NB4 (cell line): ENCODE measurements at regions not wholly inside any gene's neighbourhood (a gene's known extent, or its start where the extent isn't known, plus 50 kb on each side); places are given as distances from the start of the nearest gene placed in this dataset.

Experiments
- DNase-seq: peaks from one replicate; pipeline ENCODE4 v3.0.0; 2010; ENCODE audit warnings: low read depth
- H3K4me3 ChIP-seq: one replicate; pipeline ENCODE4 v1.5.1; 2011; ENCODE audit warnings: mild to moderate bottlenecking, low read depth, low read length, moderate library complexity
- MYC ChIP-seq: IDR thresholded peaks from 2 replicates; pipeline ENCODE4 v1.6.1; 2011; ENCODE audit warnings: low read depth, low read length
- POLR2A ChIP-seq: IDR thresholded peaks from 2 replicates; pipeline ENCODE4 v1.6.1; 2011; ENCODE audit warnings: mild to moderate bottlenecking; ENCODE audit not compliant: insufficient read length; ENCODE audit errors: extremely low read depth
- TF ChIP-seq, protein P1 (sequence below): IDR thresholded peaks from 2 replicates; pipeline ENCODE4 v1.6.1; 2011; ENCODE audit warnings: low read depth, low read length
- TF ChIP-seq, protein P2 (sequence below): IDR thresholded peaks from one replicate; pipeline ENCODE4 v1.5.1; 2012; ENCODE audit warnings: low read depth, low read length

DNA sequence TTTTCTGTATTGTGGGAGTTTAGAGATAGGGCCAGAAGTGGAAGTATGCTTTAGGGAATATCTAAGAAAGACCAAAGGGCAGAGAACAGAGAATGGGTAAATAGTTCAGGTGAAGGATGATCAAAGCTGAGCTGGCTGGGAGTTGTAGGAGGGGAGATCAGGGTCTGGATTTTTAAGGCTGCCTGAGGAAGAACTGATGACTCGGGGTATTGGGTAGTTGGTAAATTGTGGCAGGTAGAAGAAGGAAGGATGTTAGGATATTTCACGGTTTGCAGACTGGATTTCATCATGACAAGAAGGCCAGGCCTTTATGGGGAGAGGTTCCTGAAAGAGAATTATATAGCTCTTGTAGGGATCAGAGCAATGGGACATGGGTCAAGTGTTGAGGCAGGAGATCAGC, 492.9 kb downstream of the UTRN start:
- TF ChIP-seq MYC (no peak), POLR2A (no peak)
- TF ChIP-seq, protein P1, sequence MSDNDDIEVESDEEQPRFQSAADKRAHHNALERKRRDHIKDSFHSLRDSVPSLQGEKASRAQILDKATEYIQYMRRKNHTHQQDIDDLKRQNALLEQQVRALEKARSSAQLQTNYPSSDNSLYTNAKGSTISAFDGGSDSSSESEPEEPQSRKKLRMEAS = no peak
- TF ChIP-seq, protein P2, sequence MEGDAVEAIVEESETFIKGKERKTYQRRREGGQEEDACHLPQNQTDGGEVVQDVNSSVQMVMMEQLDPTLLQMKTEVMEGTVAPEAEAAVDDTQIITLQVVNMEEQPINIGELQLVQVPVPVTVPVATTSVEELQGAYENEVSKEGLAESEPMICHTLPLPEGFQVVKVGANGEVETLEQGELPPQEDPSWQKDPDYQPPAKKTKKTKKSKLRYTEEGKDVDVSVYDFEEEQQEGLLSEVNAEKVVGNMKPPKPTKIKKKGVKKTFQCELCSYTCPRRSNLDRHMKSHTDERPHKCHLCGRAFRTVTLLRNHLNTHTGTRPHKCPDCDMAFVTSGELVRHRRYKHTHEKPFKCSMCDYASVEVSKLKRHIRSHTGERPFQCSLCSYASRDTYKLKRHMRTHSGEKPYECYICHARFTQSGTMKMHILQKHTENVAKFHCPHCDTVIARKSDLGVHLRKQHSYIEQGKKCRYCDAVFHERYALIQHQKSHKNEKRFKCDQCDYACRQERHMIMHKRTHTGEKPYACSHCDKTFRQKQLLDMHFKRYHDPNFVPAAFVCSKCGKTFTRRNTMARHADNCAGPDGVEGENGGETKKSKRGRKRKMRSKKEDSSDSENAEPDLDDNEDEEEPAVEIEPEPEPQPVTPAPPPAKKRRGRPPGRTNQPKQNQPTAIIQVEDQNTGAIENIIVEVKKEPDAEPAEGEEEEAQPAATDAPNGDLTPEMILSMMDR = no peak
- no peak for DNase-seq
- H3K4me3 ChIP-seq = no peak overlapping the region

DNA sequence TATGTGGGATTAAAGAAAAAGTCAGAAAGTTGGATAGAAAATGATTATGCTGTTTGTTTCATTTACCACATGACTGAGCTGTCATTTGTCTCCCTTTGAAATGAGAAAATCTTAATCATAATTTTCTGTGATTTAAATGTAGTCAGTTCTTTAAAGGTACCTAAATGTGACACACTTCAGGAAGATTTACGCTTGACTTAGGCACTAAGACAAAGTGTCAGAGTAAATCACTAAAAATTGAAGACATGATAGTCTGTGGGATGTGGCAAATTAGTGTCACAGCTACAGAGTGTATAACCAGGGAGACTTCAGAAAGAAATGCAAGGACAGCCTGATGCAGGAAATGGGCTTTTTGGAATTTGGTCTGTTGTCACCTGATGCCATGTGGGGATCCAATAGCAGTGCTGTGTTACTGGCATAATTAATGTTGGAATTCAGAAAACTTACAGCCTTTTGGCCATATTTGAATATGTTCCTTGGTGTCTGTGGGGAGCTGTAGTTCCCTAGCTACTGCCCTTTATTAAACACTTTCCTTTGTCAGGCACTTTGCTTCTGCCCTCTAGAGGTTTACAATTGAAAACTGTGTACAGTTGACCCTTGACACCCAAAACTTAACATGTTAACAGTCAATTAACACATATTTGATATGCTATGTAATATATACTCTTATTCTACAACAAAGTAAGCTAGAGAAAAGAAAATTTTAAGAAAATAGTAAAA, 493.8 kb downstream of the UTRN start:
- no peak overlapping the region for H3K4me3 ChIP-seq
- TF ChIP-seq, protein P2 = peak; percentile 9
- no peak for TF ChIP-seq MYC
- no peak for DNase-seq

DNA sequence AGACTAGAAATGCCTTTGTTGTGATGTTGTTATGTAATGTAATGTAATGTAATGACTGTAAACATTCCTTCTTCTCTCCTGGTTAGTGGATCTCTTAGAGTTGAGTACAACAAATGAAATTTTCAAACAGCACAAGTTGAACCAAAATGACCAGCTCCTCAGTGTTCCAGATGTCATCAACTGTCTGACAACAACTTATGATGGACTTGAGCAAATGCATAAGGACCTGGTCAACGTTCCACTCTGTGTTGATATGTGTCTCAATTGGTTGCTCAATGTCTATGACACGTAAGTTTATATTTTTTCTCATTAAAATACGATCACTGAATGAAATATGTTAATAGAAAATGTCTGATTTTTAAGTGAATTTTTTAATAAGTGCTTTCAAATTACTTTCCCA, 496.7 kb downstream of the UTRN start:
- no peak overlapping the region for H3K4me3 ChIP-seq
- no peak for TF ChIP-seq POLR2A
- TF ChIP-seq, protein P2 = no peak
- TF ChIP-seq MYC = no peak
- TF ChIP-seq, protein P1 = no peak
- DNase-seq = no peak

DNA sequence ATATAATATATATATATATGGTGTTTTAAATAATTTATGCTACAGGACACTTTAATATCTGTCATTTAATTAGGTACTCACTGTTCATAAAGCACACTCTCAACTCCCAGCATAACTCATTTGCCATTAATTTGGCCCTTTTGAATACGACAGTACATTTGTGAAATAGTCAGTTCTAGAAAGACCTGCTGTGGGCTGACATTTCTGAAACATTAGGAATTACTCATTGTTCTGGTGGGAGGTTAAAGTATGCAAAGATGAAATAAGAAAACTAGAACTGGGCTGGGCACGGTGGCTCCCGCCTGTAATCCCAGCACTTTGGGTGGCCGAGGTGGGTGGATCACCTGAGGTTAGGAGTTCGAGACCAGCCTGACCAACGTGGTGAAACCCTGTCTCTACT, 497.5 kb downstream of the UTRN start:
- TF ChIP-seq, protein P2 = no peak
- TF ChIP-seq, protein P1 = no peak
- no peak for TF ChIP-seq MYC
- no peak for TF ChIP-seq POLR2A

DNA sequence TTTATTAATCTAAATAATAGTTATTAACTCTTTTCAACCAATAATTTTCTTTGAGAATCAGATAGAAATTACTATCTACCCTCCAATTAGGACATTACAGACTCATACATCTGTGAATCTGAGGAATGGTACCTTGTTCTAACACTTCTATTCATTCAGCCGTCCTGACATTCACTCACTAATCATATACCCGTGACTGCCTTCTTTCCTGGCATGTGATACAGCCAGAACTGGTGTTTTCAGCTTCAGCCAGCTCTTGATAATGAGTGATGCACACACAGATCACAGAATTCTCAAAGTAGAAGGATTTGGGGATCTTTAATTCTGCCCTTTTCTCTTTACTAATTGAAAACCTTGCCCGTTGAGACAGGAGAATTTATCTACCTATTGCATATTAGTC, 499.9 kb downstream of the UTRN start:
- TF ChIP-seq, protein P1 = no peak
- no peak for TF ChIP-seq MYC
- TF ChIP-seq, protein P2 = no peak
- TF ChIP-seq POLR2A = no peak
- DNase-seq = no peak
- no peak overlapping the region for H3K4me3 ChIP-seq

More for the DNA sequence above, 497.5 kb downstream of the UTRN start:
- DNase-seq = no peak
- no peak overlapping the region for H3K4me3 ChIP-seq

DNA sequence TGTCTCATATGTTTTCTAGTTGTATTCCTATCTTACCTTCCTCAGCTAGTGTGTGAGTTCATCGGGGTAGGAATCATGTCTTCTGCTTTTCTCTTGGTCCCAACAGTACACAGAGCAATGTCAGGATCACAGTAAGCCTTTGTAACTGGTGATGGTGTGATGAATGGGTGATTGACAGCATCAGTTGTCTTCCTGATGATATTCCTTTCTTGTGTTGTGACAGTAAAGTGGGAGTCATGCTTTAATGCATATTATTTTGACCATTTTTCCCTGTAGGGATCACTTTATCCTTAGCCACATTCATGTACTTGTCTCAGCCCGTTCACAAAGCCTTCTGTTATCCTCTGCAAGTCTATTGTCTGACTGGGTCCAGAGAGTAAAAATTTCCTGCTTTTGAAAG, 501.7 kb downstream of the UTRN start:
- DNase-seq = no peak
- H3K4me3 ChIP-seq = no peak overlapping the region
- TF ChIP-seq, protein P1 = no peak
- TF ChIP-seq, protein P2 = no peak
- no peak for TF ChIP-seq POLR2A
- TF ChIP-seq MYC = no peak
